ENCODE measurements at regions not wholly inside any gene's neighbourhood (a gene's known extent, or its start where the extent isn't known, plus 50 kb on each side); places are given as distances from the start of the nearest gene placed in this dataset.
"Not testable (repeated sequence)": the region's sequence is repeated elsewhere in the genome, so short reads cannot be mapped to it uniquely, and the experiment has no call there.

DNA sequence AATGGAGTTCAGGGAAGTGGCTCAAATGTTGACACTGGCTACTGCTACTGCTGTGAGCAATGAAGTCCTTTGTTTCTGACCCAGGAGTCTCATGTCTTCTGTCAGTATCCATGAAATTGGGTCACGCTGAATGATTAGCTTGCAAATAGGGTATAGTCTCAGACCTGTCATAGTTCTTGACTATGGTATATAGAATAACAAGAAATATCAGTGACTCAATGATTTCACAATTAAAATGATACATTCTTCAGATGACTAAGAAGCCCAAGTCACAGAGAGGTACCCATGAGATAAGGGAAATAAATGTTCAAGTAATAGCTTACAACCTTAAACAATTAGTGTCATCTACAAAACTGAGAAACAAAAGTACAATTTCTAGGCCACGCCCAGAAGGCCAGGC, 89.3 kb downstream of the LYZL2 start:
- no peak for DNase-seq
- Mint-ChIP-seq H3K27ac (ENCODE audit: unreplicated experiment) (no peak overlapping the region), H3K4me3 (ENCODE audit: unreplicated experiment) (no peak overlapping the region), H3K9me3 (ENCODE audit: unreplicated experiment) (no peaks in the 10 kb centered on the region), H3K36me3 (ENCODE audit: unreplicated experiment) (no peaks in the 10 kb centered on the region), H3K4me1 (ENCODE audit: low read depth, unreplicated experiment) (no peaks in the 10 kb centered on the region), H3K27me3 (ENCODE audit: unreplicated experiment) (no peaks in the 10 kb centered on the region)
- no peak for TF ChIP-seq CTCF (IDR thresholded peaks at IDR 0.05; ENCODE audit: partially characterized antibody, unreplicated experiment)

- TF ChIP-seq CTCF (IDR thresholded peaks at IDR 0.05; ENCODE audit: partially characterized antibody, unreplicated experiment) = no peak
- Mint-ChIP-seq H3K36me3 (ENCODE audit: unreplicated experiment) (no peaks in the 10 kb centered on the region), H3K9me3 (ENCODE audit: unreplicated experiment) (no peaks in the 10 kb centered on the region), H3K27ac (ENCODE audit: unreplicated experiment) (no peak overlapping the region), H3K27me3 (ENCODE audit: unreplicated experiment) (no peaks in the 10 kb centered on the region), H3K4me3 (ENCODE audit: unreplicated experiment) (no peak overlapping the region), H3K4me1 (ENCODE audit: low read depth, unreplicated experiment) (no peaks in the 10 kb centered on the region)
- no peak for DNase-seq
Observed at GRCh38 chr10:30538086-30538485, 91.5 kb downstream of the LYZL2 start.

GRCh38 chr10:30537586-30537985, 92.0 kb downstream of the LYZL2 start:
- Mint-ChIP-seq H3K27ac (ENCODE audit: unreplicated experiment) (no peak overlapping the region), H3K4me3 (ENCODE audit: unreplicated experiment) (no peak overlapping the region), H3K9me3 (ENCODE audit: unreplicated experiment) (no peaks in the 10 kb centered on the region), H3K36me3 (ENCODE audit: unreplicated experiment) (no peaks in the 10 kb centered on the region), H3K4me1 (ENCODE audit: low read depth, unreplicated experiment) (no peaks in the 10 kb centered on the region), H3K27me3 (ENCODE audit: unreplicated experiment) (no peaks in the 10 kb centered on the region)
- no peak for TF ChIP-seq CTCF (IDR thresholded peaks at IDR 0.05; ENCODE audit: partially characterized antibody, unreplicated experiment)
- DNase-seq = no peak

GRCh38 chr10:30537158-30537557, 92.4 kb downstream of the LYZL2 start:
- H3K27me3 Mint-ChIP-seq (ENCODE audit: unreplicated experiment); H3K36me3 Mint-ChIP-seq (ENCODE audit: unreplicated experiment); H3K4me1 Mint-ChIP-seq (ENCODE audit: low read depth, unreplicated experiment); H3K27ac Mint-ChIP-seq (ENCODE audit: unreplicated experiment); H3K4me3 Mint-ChIP-seq (ENCODE audit: unreplicated experiment); H3K9me3 Mint-ChIP-seq (ENCODE audit: unreplicated experiment); DNase-seq: not testable (repeated sequence)

- no peak for TF ChIP-seq CTCF (IDR thresholded peaks at IDR 0.05; ENCODE audit: partially characterized antibody, unreplicated experiment)
- Mint-ChIP-seq H3K36me3 (ENCODE audit: unreplicated experiment) (no peaks in the 10 kb centered on the region), H3K27me3 (ENCODE audit: unreplicated experiment) (no peaks in the 10 kb centered on the region), H3K27ac (ENCODE audit: unreplicated experiment) (no peak overlapping the region), H3K4me1 (ENCODE audit: low read depth, unreplicated experiment) (no peaks in the 10 kb centered on the region), H3K4me3 (ENCODE audit: unreplicated experiment) (no peak overlapping the region), H3K9me3 (ENCODE audit: unreplicated experiment) (no peaks in the 10 kb centered on the region)
- no peak for DNase-seq
Observed at GRCh38 chr10:30536578-30536977, 93.0 kb downstream of the LYZL2 start.

DNA sequence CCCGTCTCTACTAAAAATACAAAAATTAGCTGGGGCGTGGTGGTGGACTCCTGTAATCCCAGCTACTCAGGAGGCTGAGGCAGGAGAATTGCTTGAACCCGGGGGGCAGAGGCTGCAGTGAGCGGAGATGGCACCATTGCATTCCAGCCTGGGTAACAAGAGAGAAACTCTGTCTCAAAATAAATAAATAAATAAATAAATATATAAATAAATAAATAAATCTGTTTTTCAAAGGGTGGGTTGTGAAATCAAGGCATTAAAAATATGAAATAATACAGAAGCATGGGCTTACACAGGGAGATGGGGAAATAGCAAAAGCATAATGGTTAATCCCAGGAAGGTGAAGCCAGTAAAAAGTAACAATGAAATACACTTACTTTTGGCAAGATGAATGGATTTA, 93.9 kb downstream of the LYZL2 start:
- Mint-ChIP-seq H3K4me1 (ENCODE audit: low read depth, unreplicated experiment) (no peaks in the 10 kb centered on the region), H3K27ac (ENCODE audit: unreplicated experiment) (no peak overlapping the region), H3K9me3 (ENCODE audit: unreplicated experiment) (no peaks in the 10 kb centered on the region), H3K27me3 (ENCODE audit: unreplicated experiment) (no peaks in the 10 kb centered on the region), H3K4me3 (ENCODE audit: unreplicated experiment) (no peak overlapping the region), H3K36me3 (ENCODE audit: unreplicated experiment) (no peaks in the 10 kb centered on the region)
- TF ChIP-seq CTCF (IDR thresholded peaks at IDR 0.05; ENCODE audit: partially characterized antibody, unreplicated experiment) = no peak
- no peak for DNase-seq

All from glutamatergic neuron (in vitro differentiated cells).